Inflammatory macrophage treated with lipopolysaccharide for 1 hour (primary cell): ENCODE measurements at regions not wholly inside any gene's neighbourhood (a gene's known extent, or its start where the extent isn't known, plus 50 kb on each side); places are given as distances from the start of the nearest gene placed in this dataset.

Experiments used
- DNase-seq, 2 donors: peaks; one replicate each; pipeline ENCODE4 v3.0.0-alpha.2; 2020 to 2022

DNA sequence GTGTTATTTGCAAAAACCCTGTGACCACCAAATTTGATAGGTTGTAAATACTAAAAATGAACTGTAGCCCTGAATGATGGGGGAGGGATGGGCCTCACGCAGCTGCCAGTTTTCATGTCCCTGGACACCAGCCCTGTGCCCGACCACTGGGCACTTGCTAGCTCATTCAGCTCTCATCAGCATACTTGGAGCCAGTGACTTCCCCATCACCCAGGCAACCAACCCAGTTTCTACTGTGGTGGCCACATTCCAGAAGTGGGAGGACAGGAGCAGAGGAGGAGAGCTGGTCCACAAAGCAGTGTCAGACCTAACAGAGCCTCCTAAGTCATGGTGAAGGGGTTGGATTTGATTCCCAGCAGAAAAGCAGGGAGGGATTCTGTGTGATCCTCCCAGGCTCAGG is 128.2 kb downstream of the CPEB2 start:
- no peak for DNase-seq

DNA sequence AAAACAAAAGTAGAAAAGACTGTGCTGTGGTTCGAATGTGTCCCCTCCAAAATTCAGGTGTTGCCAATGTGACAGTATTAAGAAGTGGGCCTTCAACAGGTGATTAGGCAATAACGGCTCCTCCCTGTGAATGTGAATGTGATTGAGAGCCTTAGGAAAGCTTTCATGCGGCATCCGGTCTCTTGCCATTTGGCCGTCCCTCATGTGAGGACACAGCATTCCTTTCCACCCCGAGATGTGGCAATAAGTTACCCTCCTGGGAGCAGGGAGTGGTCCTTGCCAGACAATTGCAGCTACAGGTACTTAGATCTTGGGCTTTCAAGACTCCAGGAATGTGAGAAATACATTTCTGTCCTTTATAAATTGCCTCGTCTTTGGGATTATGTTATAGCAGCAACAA is 129.3 kb downstream of the CPEB2 start:
- no peak for DNase-seq

GRCh38 chr4:15132739-15133138 is 130.5 kb downstream of the CPEB2 start:
- no peak for DNase-seq

DNA sequence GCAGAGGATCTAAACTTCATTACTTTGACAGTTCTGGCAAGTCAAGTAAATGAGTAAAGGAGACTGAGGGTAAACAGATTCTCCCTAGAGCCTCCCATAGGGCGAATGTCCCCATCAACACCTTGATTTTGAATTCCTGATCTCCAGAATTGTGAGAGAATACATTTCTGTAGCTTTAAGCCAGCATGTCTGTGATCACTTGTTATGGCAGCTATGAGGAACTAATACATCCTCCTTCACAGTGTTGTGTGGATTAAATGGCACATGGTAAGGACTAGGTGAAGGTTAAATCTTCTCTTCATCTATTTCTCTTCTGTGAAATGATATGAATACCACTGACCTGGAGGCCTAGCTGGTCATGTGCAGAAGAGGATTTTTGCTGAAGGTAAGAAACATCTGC is 137.3 kb downstream of the CPEB2 start:
- DNase-seq: no peak

DNA sequence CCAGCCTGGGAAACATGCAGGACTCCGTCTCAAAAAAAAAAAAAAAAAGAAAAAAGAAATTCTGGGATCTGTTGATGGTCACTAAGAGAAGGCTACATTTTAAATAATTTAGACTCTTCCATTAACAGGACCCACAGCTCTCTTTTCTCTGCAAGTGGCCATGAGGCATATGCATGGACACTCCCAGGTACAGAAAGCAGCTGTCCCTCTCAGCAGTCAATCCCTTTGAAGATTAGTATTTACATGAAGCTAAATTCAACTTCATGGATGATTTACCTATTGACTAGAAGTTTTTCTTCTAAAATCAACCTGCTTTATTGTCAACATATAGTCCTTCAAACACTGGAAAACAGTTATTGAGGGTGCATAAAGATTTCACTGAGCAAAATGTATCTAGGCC is 139.9 kb downstream of the CPEB2 start:
- DNase-seq: no peak

DNA sequence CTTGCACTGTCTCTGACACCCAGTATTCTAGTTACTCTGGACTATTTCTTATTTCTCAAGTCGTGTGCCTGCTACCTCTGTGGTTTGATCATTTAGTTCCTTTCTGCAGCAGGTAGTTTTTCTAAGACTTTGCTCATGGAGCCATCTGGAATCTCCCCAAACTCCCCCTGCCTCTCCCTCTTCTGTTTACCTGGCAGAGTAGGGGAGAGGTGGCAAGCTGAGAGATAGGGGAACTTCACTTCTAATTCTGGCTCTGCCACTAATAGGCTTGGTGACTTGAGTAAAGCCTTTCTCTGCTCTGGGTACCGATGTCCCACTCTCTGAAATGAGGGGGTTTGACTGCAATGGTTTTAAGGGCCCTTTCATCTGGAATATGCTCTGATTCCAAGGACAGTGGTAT is 141.3 kb downstream of the CPEB2 start:
- no peak for DNase-seq

GRCh38 chr4:15144249-15144966 is 142.1 kb downstream of the CPEB2 start:
- no peak for DNase-seq

DNA sequence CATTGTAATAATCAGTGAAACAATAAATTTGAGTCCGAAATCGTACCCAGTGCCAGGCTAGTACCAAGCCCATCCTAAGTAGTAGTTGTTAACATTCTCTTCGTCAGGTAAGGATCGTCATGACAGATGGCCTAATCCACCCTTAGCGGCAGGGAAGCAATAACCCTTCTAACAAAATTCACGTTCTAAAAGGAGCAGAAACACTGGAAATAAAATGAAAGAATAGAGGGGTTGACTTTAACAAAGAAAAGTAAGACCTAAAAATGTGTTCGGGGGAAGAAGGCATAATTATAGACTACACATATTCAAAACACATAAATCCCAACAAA is 142.7 kb downstream of the CPEB2 start:
- no peak for DNase-seq

GRCh38 chr4:15145709-15146108 is 143.4 kb downstream of the CPEB2 start:
- no peak for DNase-seq

- no peak for DNase-seq
Measured at GRCh38 chr4:15147714-15148113, 145.4 kb downstream of the CPEB2 start.

GRCh38 chr4:15148199-15148598 is 145.9 kb downstream of the CPEB2 start:
- no peak for DNase-seq

- DNase-seq: no peak
Measured at GRCh38 chr4:15148691-15149090, 146.4 kb downstream of the CPEB2 start.

- DNase-seq: peak in 1 of 2 donors; percentile 3
Measured at GRCh38 chr4:15149234-15149838, 147.1 kb downstream of the CPEB2 start.

GRCh38 chr4:15149839-15150592 is 147.7 kb downstream of the CPEB2 start:
- peak; percentile 42 to 67 for DNase-seq

GRCh38 chr4:15150631-15151030 is 148.3 kb downstream of the CPEB2 start:
- no peak for DNase-seq

- no peak for DNase-seq
Measured at GRCh38 chr4:15151033-15151432, 148.8 kb downstream of the CPEB2 start.

DNA sequence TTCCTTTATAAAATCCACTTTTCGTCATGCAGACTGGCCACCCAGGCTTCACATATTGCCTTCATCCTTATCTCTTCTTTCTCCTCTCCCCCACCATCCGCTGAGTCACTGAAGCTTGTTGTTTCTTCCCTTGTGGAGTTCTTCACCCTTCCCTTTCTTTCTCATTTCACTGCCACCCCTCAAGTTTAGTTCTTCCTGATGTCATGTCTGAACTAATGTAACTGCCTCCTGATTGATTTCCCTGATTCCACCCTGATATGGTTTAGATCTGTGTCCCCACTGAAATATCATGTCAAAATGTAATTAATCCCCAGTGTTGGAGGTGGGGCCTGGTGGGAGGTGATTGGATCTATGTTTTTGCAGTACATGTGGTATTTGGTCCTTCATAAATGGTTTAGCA is 151.4 kb downstream of the CPEB2 start:
- no peak for DNase-seq

DNA sequence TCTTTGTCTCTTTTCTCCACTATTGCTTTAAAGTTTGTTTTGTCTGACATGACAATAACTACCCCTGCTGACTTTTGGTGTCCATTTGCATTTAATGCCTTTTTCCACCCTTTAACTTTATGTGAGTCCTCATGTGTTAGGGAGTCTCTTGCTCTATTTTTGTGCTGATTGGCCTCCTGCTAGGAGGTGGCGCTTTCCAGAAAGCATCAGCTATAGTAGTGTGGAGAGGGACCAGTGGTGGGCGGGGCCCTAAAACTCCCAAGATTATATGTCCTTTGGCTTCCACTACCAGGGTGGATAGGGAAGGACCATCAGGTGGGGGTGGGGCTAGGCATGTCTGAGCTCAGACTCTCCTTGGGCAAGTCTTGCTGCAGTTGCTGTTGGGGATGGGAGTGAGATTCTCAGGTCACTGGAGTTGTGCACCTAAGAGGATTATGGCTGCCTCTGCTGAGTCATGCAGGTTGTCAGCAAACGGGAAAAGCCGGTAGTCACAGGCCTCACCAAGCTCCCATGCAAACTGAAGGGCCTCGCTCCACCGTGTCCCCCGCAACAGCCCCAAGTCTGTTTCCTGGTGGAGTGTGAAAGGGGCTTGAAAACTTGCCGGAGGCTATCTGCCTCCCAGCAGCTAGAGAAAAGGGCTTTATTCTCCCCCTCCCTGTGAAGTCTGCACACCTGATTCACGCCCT is 156.3 kb downstream of the CPEB2 start:
- no peak for DNase-seq

- DNase-seq: no peak
Measured at GRCh38 chr4:15159477-15160019, 157.3 kb downstream of the CPEB2 start.

DNA sequence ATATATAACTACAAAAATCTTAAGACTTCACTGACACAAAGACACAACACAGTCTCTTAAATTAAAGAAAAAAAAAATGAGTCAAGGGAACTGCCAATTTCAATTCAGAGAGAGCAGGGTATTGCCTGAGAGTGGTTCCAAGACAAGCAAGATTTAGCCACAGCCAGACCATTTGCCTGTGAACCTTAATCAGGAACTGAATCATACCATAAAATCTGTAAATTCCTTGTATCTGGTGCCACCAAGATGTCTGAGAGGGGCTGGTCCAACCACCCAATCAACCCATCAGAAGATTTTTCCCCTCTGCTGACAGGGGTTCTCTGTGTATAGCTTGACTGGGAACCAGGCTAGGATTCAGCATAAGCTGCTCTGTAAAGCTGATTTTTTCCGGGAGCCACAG is 159.2 kb downstream of the CPEB2 start:
- no peak for DNase-seq

GRCh38 chr4:15162046-15162445 is 159.8 kb downstream of the CPEB2 start:
- DNase-seq: no peak

DNA sequence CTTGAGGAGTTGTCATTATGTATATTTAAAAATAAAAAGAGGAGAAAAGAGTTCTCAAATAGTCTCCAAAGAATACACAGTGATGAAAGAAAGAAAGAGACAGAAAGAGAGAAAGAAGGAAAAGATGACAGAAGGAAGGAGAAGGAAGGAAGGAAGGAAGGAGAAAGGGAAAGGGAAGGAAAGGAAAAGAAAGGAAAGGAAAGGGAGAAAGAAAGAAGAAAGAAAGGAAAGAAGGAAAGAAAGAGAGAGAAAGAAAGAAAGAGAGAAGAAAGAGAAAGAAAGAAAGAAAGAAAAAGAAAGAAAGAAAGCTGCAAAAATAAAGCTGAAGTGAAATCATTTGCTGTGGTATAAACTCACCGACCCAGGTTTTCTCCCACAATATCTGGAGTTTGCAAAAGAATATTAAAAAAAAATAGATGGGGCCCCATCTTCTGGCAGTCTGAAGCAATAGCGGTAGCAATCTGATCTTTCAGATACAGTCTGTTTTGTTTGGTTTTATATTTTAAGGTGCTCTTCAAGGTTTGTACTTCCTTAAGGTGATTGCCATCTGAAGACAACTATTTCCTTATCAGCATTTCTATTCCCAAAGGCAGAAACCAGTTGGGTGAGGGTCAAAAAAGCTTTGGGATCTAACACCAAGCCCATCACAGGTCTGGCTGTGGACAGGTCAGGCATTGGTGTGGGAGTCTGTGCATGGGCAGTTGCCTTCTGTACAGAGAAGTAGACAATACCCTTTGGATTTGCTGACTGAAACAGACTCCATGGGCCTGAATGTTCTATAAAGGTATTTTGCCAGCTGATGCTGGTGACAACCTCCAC is 160.4 kb downstream of the CPEB2 start:
- no peak for DNase-seq

- no peak for DNase-seq
Measured at GRCh38 chr4:15163284-15163645, 161.0 kb downstream of the CPEB2 start.
